Ovary (tissue), 3 donors: ENCODE measurements at regions not wholly inside any gene's neighbourhood (a gene's known extent, or its start where the extent isn't known, plus 50 kb on each side); places are given as distances from the start of the nearest gene placed in this dataset.

Source experiments
- CTCF ChIP-seq, 3 donors: fragments of 450-650 bp in 2 of 3; fragments of 200-600 bp in 1 of 3; IDR thresholded peaks; one replicate each; pipeline versions ENCODE4 v1.5.1 to v1.8.0; 2016 to 2022; ENCODE audit warnings: antibody characterized with exemption in 3 of 3, mild to moderate bottlenecking in 1 of 3
- EP300 ChIP-seq: sonication (generic); formaldehyde crosslinking; IDR thresholded peaks from one replicate; pipeline ENCODE4 v1.6.1; 2017; ENCODE audit warnings: antibody characterized with exemption
- POLR2A ChIP-seq: fragments of 450-650 bp; IDR thresholded peaks from one replicate; pipeline ENCODE4 v1.6.1; 2017; ENCODE audit warnings: antibody characterized with exemption, mild to moderate bottlenecking, moderate library complexity
- donor health status: DM: no; HTN: no; CAD: no.

GRCh38 chr21:16797540-16797939 is 715.3 kb upstream of the CXADR start:
- TF ChIP-seq CTCF (IDR thresholded peaks at IDR 0.05) (no peak), POLR2A (no peak), EP300 (no peak)
